ENCODE measurements at regions not wholly inside any gene's neighbourhood (a gene's known extent, or its start where the extent isn't known, plus 50 kb on each side); places are given as distances from the start of the nearest gene placed in this dataset.

GRCh38 chr4:126995235-126995634 lies 637.5 kb upstream of the INTU start:
- Histone ChIP-seq H3K36me3 (ENCODE audit: control insufficient read depth in 2 of 2, extremely low read depth in 1 of 2, insufficient read depth in 2 of 2, low read length in 2 of 2) (no peaks in the 10 kb centered on the region), H3K27ac (ENCODE audit: insufficient read depth, low read depth, low read length) (no peak overlapping the region), H3K79me2 (ENCODE audit: control insufficient read depth, insufficient read depth, low read length) (no peaks in the 10 kb centered on the region), H2AFZ (ENCODE audit: low read depth, low read length) (no peak overlapping the region), H3K9me3 (replicated peaks; ENCODE audit: control insufficient read depth, insufficient read depth, low read length) (no peaks in the 10 kb centered on the region), H3K4me1 (ENCODE audit: control insufficient read depth, extremely low read depth, insufficient read depth, low read length) (no peaks in the 10 kb centered on the region), H3K4me3 (replicated peaks in 1 of 3; ENCODE audit: insufficient read depth in 1 of 3, low read depth in 1 of 3, low read length in 3 of 3) (no peak overlapping the region), H3K9me1 (replicated peaks; ENCODE audit: control insufficient read depth, extremely low read depth, insufficient read depth, low read length) (no peaks in the 10 kb centered on the region), H3K4me2 (ENCODE audit: insufficient read depth, low read length) (no peak overlapping the region), H3K9ac (replicated peaks; ENCODE audit: extremely low read depth, insufficient read depth, low read length) (no peak overlapping the region), H3K27me3 (ENCODE audit: control insufficient read depth in 2 of 2, insufficient read depth in 2 of 2, low read length in 2 of 2) (no peaks in the 10 kb centered on the region), H4K20me1 (replicated peaks; ENCODE audit: control insufficient read depth, extremely low read depth, insufficient read depth, low read length) (no peaks in the 10 kb centered on the region)
- dilution Hi-C loops (cut with MboI; ENCODE audit: extremely low pct_ligation_motif_present, low sequenced_read_pairs) (no loop called here), intact Hi-C loops (cut with micrococcal nuclease) (no loop called here)
- FAIRE-seq (no peak), DNase-seq (ENCODE audit: low read depth, low spot score) (no peak)
- TF ChIP-seq POLR2AphosphoS5 (IDR thresholded peaks at IDR 0.05; ENCODE audit: insufficient read depth, low read depth, low read length) (no peak), MAX (IDR thresholded peaks at IDR 0.05; ENCODE audit: insufficient read depth, insufficient read length) (no peak), JUN (IDR thresholded peaks at IDR 0.05; ENCODE audit: borderline replicate concordance, insufficient read depth, insufficient read length, low read depth) (no peak), POLR2A (IDR thresholded peaks at IDR 0.05; ENCODE audit: low read depth, low read length) (no peak), MYC (IDR thresholded peaks at IDR 0.05; ENCODE audit: low read depth, low read length) (no peak), GATA2 (IDR thresholded peaks at IDR 0.05; ENCODE audit: insufficient read depth, insufficient read length, low read depth, low read length) (no peak), CTCF (IDR thresholded peaks at IDR 0.05; ENCODE audit: extremely low read depth in 1 of 2, insufficient read depth in 1 of 2, low read depth in 1 of 2, low read length in 2 of 2) (no peak), FOS (IDR thresholded peaks at IDR 0.05; ENCODE audit: borderline replicate concordance, insufficient read depth, low read length) (no peak), EZH2 (IDR thresholded peaks at IDR 0.05; ENCODE audit: borderline replicate concordance, low read depth, low read length, severe bottlenecking) (no peak)
- POLR2A ChIA-PET: no interaction called here
- CTCF ChIA-PET: no interaction called here
- BruUV-seq (replicated peaks): no TSS peak
